RWPE2 (cell line): ENCODE measurements at regions not wholly inside any gene's neighbourhood (a gene's known extent, or its start where the extent isn't known, plus 50 kb on each side); places are given as distances from the start of the nearest gene placed in this dataset.

Source experiments
- ATAC-seq: fragments of 200-7000 bp; cut with Tn5 transposase; 3 replicates; pipeline ENCODE4 v1.9.1; 2021; ENCODE audit warnings: low read depth
- DNase-seq: peaks from one replicate; pipeline ENCODE4 v3.0.0-alpha.2; 2020; ENCODE audit warnings: low spot score
- H3K27ac ChIP-seq: fragments of 450-650 bp; 2 replicates; pipeline ENCODE4 v1.5.1; 2017; ENCODE audit warnings: mild to moderate bottlenecking; ENCODE audit not compliant: poor library complexity, severe bottlenecking
- H3K27me3 ChIP-seq: fragments of 250-450 bp; sonication (Bioruptor Pico); 2 replicates; pipeline ENCODE4 v1.5.1; 2021; ENCODE audit warnings: mild to moderate bottlenecking, moderate library complexity; ENCODE audit not compliant: insufficient read depth, poor library complexity, severe bottlenecking
- H3K36me3 ChIP-seq: fragments of 250-450 bp; sonication (Bioruptor Pico); 2 replicates; pipeline ENCODE4 v1.5.1; 2020; ENCODE audit warnings: low read depth, mild to moderate bottlenecking, moderate library complexity
- H3K4me1 ChIP-seq: fragments of 250-450 bp; sonication (Bioruptor Pico); 2 replicates; pipeline ENCODE4 v1.5.1; 2021; ENCODE audit warnings: mild to moderate bottlenecking, moderate library complexity; ENCODE audit not compliant: insufficient read depth, poor library complexity, severe bottlenecking
- H3K4me3 ChIP-seq: fragments of 250-450 bp; sonication (Bioruptor Pico); 2 replicates; pipeline ENCODE4 v1.5.1; 2021; ENCODE audit warnings: mild to moderate bottlenecking, moderate library complexity; ENCODE audit not compliant: severe bottlenecking
- H3K9me3 ChIP-seq: fragments of 250-450 bp; sonication (Bioruptor Pico); 2 replicates; pipeline ENCODE4 v1.5.1; 2021; ENCODE audit warnings: mild to moderate bottlenecking, moderate library complexity; ENCODE audit not compliant: severe bottlenecking
- CTCF ChIP-seq: fragments of 450-650 bp; IDR thresholded peaks from one replicate; pipeline ENCODE4 v1.5.1; 2017; ENCODE audit warnings: mild to moderate bottlenecking, moderate library complexity; ENCODE audit not compliant: poor library complexity, severe bottlenecking

- Histone ChIP-seq H3K27me3 (no peaks in the 10 kb centered on the region), H3K9me3 (no peaks in the 10 kb centered on the region), H3K4me3 (no peak overlapping the region), H3K36me3 (no peaks in the 10 kb centered on the region), H3K4me1 (peaks cover 13% of the 10 kb centered on the region), H3K27ac (no peak overlapping the region)
- TF ChIP-seq CTCF = no peak
- no peak for ATAC-seq
- no peak for DNase-seq
Measured at GRCh38 chr4:55014876-55015275, 110.5 kb downstream of the KDR start.

GRCh38 chr4:55013431-55013955, 111.9 kb downstream of the KDR start:
- Histone ChIP-seq H3K27ac (no peak overlapping the region), H3K27me3 (no peaks in the 10 kb centered on the region), H3K9me3 (no peaks in the 10 kb centered on the region), H3K4me1 (peaks cover 9% of the 10 kb centered on the region), H3K4me3 (no peak overlapping the region), H3K36me3 (no peaks in the 10 kb centered on the region)
- DNase-seq (no peak), ATAC-seq (peak; percentile 27; the same call in 1 of the 3 replicates)
- TF ChIP-seq CTCF = no peak

GRCh38 chr4:55012363-55013230, 112.8 kb downstream of the KDR start:
- no peaks in the 10 kb centered on the region for H3K27me3 ChIP-seq
- ATAC-seq (no peak), DNase-seq (no peak)
- H3K4me3 ChIP-seq = no peak overlapping the region
- peaks cover 1% of the 10 kb centered on the region for H3K4me1 ChIP-seq
- H3K27ac ChIP-seq = no peak overlapping the region
- no peak for TF ChIP-seq CTCF
- H3K36me3 ChIP-seq = no peaks in the 10 kb centered on the region
- H3K9me3 ChIP-seq = no peaks in the 10 kb centered on the region

- Histone ChIP-seq H3K9me3 (no peaks in the 10 kb centered on the region), H3K27ac (no peak overlapping the region), H3K36me3 (no peaks in the 10 kb centered on the region), H3K4me3 (no peak overlapping the region), H3K27me3 (no peaks in the 10 kb centered on the region), H3K4me1 (no peaks in the 10 kb centered on the region)
- ATAC-seq (no peak), DNase-seq (no peak)
- no peak for TF ChIP-seq CTCF
Measured at GRCh38 chr4:55011761-55012160, 113.6 kb downstream of the KDR start.

- no peak overlapping the region for H3K27ac ChIP-seq
- no peaks in the 10 kb centered on the region for H3K27me3 ChIP-seq
- DNase-seq = no peak
- H3K36me3 ChIP-seq = no peaks in the 10 kb centered on the region
- no peak overlapping the region for H3K4me3 ChIP-seq
- ATAC-seq = no peak
- TF ChIP-seq CTCF = no peak
- H3K9me3 ChIP-seq = no peaks in the 10 kb centered on the region
- H3K4me1 ChIP-seq = no peaks in the 10 kb centered on the region
Measured at GRCh38 chr4:55010550-55010949, 114.8 kb downstream of the KDR start.
